DND-41 (cell line): ENCODE measurements at regions not wholly inside any gene's neighbourhood (a gene's known extent, or its start where the extent isn't known, plus 50 kb on each side); places are given as distances from the start of the nearest gene placed in this dataset.

ENCODE experiments used
- ATAC-seq: fragments of 200-7000 bp; cut with Tn5 transposase; 3 replicates; pipeline ENCODE4 v1.9.1; 2021; ENCODE audit warnings: low read depth; ENCODE audit not compliant: insufficient read depth
- DNase-seq: peaks from one replicate; pipeline ENCODE4 v3.0.0-alpha.2; 2020
- H2AFZ ChIP-seq: 2 replicates; pipeline ENCODE4 v1.6.0; 2012; ENCODE audit warnings: low read depth, low read length
- H3K27ac ChIP-seq: 2 replicates; pipeline ENCODE4 v1.5.1; 2012; ENCODE audit warnings: low read length, inconsistent platforms
- H3K27me3 ChIP-seq: fragments of 200-600 bp; sonication (generic); 2 replicates; pipeline ENCODE4 v1.6.0; 2012; ENCODE audit warnings: low read length, mild to moderate bottlenecking, inconsistent platforms; ENCODE audit not compliant: insufficient read depth, poor library complexity
- H3K36me3 ChIP-seq: 2 replicates; pipeline ENCODE4 v1.5.1; 2012; ENCODE audit warnings: low read length, inconsistent platforms; ENCODE audit not compliant: insufficient read depth
- H3K4me1 ChIP-seq: 2 replicates; pipeline ENCODE4 v1.5.1; 2012; ENCODE audit warnings: mild to moderate bottlenecking, low read length; ENCODE audit not compliant: insufficient read depth
- H3K4me2 ChIP-seq: 2 replicates; pipeline ENCODE4 v1.6.0; 2012; ENCODE audit warnings: mild to moderate bottlenecking, moderate library complexity, low read length, inconsistent platforms; ENCODE audit not compliant: insufficient read depth
- H3K4me3 ChIP-seq, 2 experiments: fragments of 200-600 bp in 1 of 2; shearing (Covaris generic) in 1 of 2; 2 replicates each; pipeline ENCODE4 v1.5.1; 2012 to 2016; ENCODE audit warnings: inconsistent platforms in 2 of 2, low read length in 2 of 2, mild to moderate bottlenecking in 2 of 2, low read depth in 1 of 2, moderate library complexity in 1 of 2
- H3K79me2 ChIP-seq: 2 replicates; pipeline ENCODE4 v1.6.0; 2012; ENCODE audit warnings: low read length, inconsistent platforms; ENCODE audit not compliant: insufficient read depth
- H3K9ac ChIP-seq: 2 replicates; pipeline ENCODE4 v1.6.0; 2012; ENCODE audit warnings: low read depth, mild to moderate bottlenecking, inconsistent platforms, low read length, moderate library complexity
- H3K9me3 ChIP-seq: 2 replicates; pipeline ENCODE4 v1.5.1; 2012; ENCODE audit warnings: low read length, moderate library complexity, mild to moderate bottlenecking, inconsistent platforms; ENCODE audit not compliant: insufficient read depth, severe bottlenecking
- H4K20me1 ChIP-seq: 2 replicates; pipeline ENCODE4 v1.6.0; 2012; ENCODE audit warnings: low read length; ENCODE audit not compliant: insufficient read depth
- CTCF ChIP-seq: IDR thresholded peaks from 2 replicates; pipeline ENCODE4 v1.5.1; 2012; ENCODE audit warnings: borderline replicate concordance, low read length, moderate library complexity, mild to moderate bottlenecking; ENCODE audit not compliant: poor library complexity, severe bottlenecking; ENCODE audit errors: extremely low read depth
- EZH2 ChIP-seq: IDR thresholded peaks from 3 replicates; pipeline ENCODE4 v1.6.1; 2012; ENCODE audit warnings: borderline replicate concordance, low read depth, mild to moderate bottlenecking, moderate library complexity, low read length, inconsistent platforms; ENCODE audit not compliant: severe bottlenecking

- TF ChIP-seq CTCF (no peak), EZH2 (no peak)
- Histone ChIP-seq H3K4me1 (no peaks in the 10 kb centered on the region), H4K20me1 (no peaks in the 10 kb centered on the region), H3K27me3 (no peaks in the 10 kb centered on the region), H3K27ac (no peak overlapping the region), H3K36me3 (no peaks in the 10 kb centered on the region), H3K9ac (no peak overlapping the region), H3K4me3 (no peak overlapping the region), H3K79me2 (no peaks in the 10 kb centered on the region), H3K9me3 (no peaks in the 10 kb centered on the region), H3K4me2 (no peak overlapping the region), H2AFZ (no peak overlapping the region)
- DNase-seq = no peak
- no peak for ATAC-seq
Observed at GRCh38 chr4:57605376-57605775, 495.2 kb upstream of the IGFBP7 start.

DNA sequence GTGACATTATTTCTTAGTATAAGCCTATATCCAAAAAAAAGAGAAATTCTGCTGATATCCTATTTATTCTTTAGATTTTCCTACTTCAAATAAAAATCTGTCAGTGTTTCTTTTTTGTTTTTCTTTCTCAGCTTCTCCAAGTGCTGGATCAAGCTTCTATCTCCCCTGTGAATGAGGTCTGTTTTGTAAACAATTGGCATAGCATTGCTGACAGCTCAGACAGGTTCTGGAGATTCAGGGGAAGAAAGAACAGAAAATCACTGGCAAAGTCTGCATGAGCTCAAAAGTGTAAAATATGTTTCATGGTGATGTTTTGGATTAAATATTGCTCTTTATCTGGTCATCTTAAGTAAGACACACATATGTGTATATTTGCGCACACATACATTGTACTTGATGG is 492.0 kb upstream of the IGFBP7 start:
- DNase-seq (no peak), ATAC-seq (no peak)
- Histone ChIP-seq H2AFZ (no peak overlapping the region), H3K9ac (no peak overlapping the region), H3K4me1 (no peaks in the 10 kb centered on the region), H3K27me3 (no peaks in the 10 kb centered on the region), H3K9me3 (no peaks in the 10 kb centered on the region), H3K27ac (no peak overlapping the region), H3K79me2 (no peaks in the 10 kb centered on the region), H3K4me2 (no peak overlapping the region), H4K20me1 (no peaks in the 10 kb centered on the region), H3K36me3 (no peaks in the 10 kb centered on the region), H3K4me3 (no peak overlapping the region)
- TF ChIP-seq CTCF (no peak), EZH2 (no peak)

DNA sequence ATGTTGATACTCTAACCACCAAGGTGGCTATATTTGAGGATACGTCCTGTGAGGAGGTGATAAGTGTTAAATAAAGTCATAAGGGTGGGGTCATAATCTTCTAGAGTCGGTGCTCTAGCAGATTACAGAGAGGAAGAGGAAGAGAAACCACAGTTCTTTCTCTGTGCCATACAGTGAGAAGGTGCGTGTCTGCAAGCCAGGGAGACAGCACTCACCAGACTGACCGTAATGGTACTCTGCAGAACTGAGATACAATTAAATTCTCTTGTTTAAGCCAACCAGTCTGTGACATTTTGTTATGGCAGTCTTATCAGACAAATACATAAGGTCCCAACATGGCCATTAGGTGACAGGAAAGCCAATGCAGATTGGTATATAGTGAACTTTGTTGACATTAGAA is 480.9 kb upstream of the IGFBP7 start:
- DNase-seq = no peak
- no peaks in the 10 kb centered on the region for H3K9me3 ChIP-seq

More for the DNA sequence above, 480.9 kb upstream of the IGFBP7 start:
- H3K27me3 ChIP-seq = no peaks in the 10 kb centered on the region
- H4K20me1 ChIP-seq = no peaks in the 10 kb centered on the region
- no peak overlapping the region for H2AFZ ChIP-seq
- no peak overlapping the region for H3K4me2 ChIP-seq
- H3K9ac ChIP-seq = no peak overlapping the region
- no peak overlapping the region for H3K4me3 ChIP-seq
- no peak for TF ChIP-seq CTCF
- no peak for TF ChIP-seq EZH2
- H3K27ac ChIP-seq = no peak overlapping the region
- no peak for ATAC-seq
- no peaks in the 10 kb centered on the region for H3K36me3 ChIP-seq
- no peaks in the 10 kb centered on the region for H3K79me2 ChIP-seq
- H3K4me1 ChIP-seq = no peaks in the 10 kb centered on the region
